ENCODE measurements at regions not wholly inside any gene's neighbourhood (a gene's known extent, or its start where the extent isn't known, plus 50 kb on each side); places are given as distances from the start of the nearest gene placed in this dataset.

GRCh38 chr15:97473627-97474026, 486.9 kb upstream of the ARRDC4 start:
- Histone ChIP-seq H3K27ac (no peak overlapping the region), H3K4me3 (no peak overlapping the region), H3K36me3 (no peaks in the 10 kb centered on the region), H3K27me3 (no peaks in the 10 kb centered on the region), H3K4me1 (no peaks in the 10 kb centered on the region), H3K9me3 (no peaks in the 10 kb centered on the region)
- in situ Hi-C loops (cut with MboI; ENCODE audit: low sequenced_read_pairs in 4 of 4) (no loop called here), intact Hi-C loops (cut with DNase I; ENCODE audit: low total_unique reads) (no loop called here)
- TF ChIP-seq POLR2A (IDR thresholded peaks at IDR 0.05) (no peak), CTCF (IDR thresholded peaks at IDR 0.05 in 4 of 5, conservative IDR thresholded peaks at IDR 0.05 in 1 of 5) (no peak)
- DNase-seq (no peak), ATAC-seq (no peak)

GRCh38 chr15:97479957-97480356, 480.5 kb upstream of the ARRDC4 start:
- TF ChIP-seq CTCF (IDR thresholded peaks at IDR 0.05 in 4 of 5, conservative IDR thresholded peaks at IDR 0.05 in 1 of 5), result no peak
- no peak for TF ChIP-seq POLR2A (IDR thresholded peaks at IDR 0.05)
- ATAC-seq, result no peak
- no peak for DNase-seq
- Histone ChIP-seq H3K27me3 (no peaks in the 10 kb centered on the region), H3K4me3 (no peak overlapping the region), H3K9me3 (no peaks in the 10 kb centered on the region), H3K36me3 (no peaks in the 10 kb centered on the region), H3K4me1 (no peaks in the 10 kb centered on the region), H3K27ac (no peak overlapping the region)
- intact Hi-C loops (cut with DNase I; ENCODE audit: low total_unique reads), result no loop called here
- in situ Hi-C loops (cut with MboI; ENCODE audit: low sequenced_read_pairs in 4 of 4), result no loop called here

- intact Hi-C loops (cut with DNase I; ENCODE audit: low total_unique reads), result no loop called here
- no peaks in the 10 kb centered on the region for H3K9me3 ChIP-seq
- ATAC-seq (no peak), DNase-seq (no peak)
- no peaks in the 10 kb centered on the region for H3K4me1 ChIP-seq
- H3K27me3 ChIP-seq, result no peaks in the 10 kb centered on the region
- in situ Hi-C loops (cut with MboI; ENCODE audit: low sequenced_read_pairs in 4 of 4), result no loop called here
- H3K4me3 ChIP-seq, result no peak overlapping the region
- no peak overlapping the region for H3K27ac ChIP-seq
- H3K36me3 ChIP-seq, result no peaks in the 10 kb centered on the region
- TF ChIP-seq CTCF (IDR thresholded peaks at IDR 0.05 in 4 of 5, conservative IDR thresholded peaks at IDR 0.05 in 1 of 5) (no peak), POLR2A (IDR thresholded peaks at IDR 0.05) (no peak)
These were observed 478.0 kb upstream of the ARRDC4 start for GRCh38 chr15:97482521-97482920.

- DNase-seq, result no peak
- TF ChIP-seq CTCF (IDR thresholded peaks at IDR 0.05 in 4 of 5, conservative IDR thresholded peaks at IDR 0.05 in 1 of 5) (no peak), POLR2A (IDR thresholded peaks at IDR 0.05) (no peak)
- no peak for ATAC-seq
- Histone ChIP-seq H3K4me3 (no peak overlapping the region), H3K4me1 (no peaks in the 10 kb centered on the region), H3K27ac (no peak overlapping the region), H3K27me3 (no peaks in the 10 kb centered on the region), H3K36me3 (no peaks in the 10 kb centered on the region), H3K9me3 (no peaks in the 10 kb centered on the region)
- in situ Hi-C loops (cut with MboI; ENCODE audit: low sequenced_read_pairs in 4 of 4) (no loop called here), intact Hi-C loops (cut with DNase I; ENCODE audit: low total_unique reads) (no loop called here)
These were observed 477.3 kb upstream of the ARRDC4 start for GRCh38 chr15:97483232-97483631.

- in situ Hi-C loops (cut with MboI; ENCODE audit: low sequenced_read_pairs in 4 of 4), result no loop called here
These were observed 470.1 kb upstream of the ARRDC4 start for GRCh38 chr15:97490429-97490828.

More at GRCh38 chr15:97490429-97490828, 470.1 kb upstream of the ARRDC4 start:
- intact Hi-C loops (cut with DNase I; ENCODE audit: low total_unique reads), result no loop called here
- ATAC-seq (no peak), DNase-seq (no peak)
- TF ChIP-seq POLR2A (IDR thresholded peaks at IDR 0.05) (no peak), CTCF (IDR thresholded peaks at IDR 0.05 in 4 of 5, conservative IDR thresholded peaks at IDR 0.05 in 1 of 5) (no peak)
- H3K36me3 ChIP-seq, result no peaks in the 10 kb centered on the region
- H3K4me3 ChIP-seq, result no peak overlapping the region
- H3K27me3 ChIP-seq, result no peaks in the 10 kb centered on the region
- H3K9me3 ChIP-seq, result no peaks in the 10 kb centered on the region
- no peaks in the 10 kb centered on the region for H3K4me1 ChIP-seq
- H3K27ac ChIP-seq, result no peak overlapping the region

All from gastrocnemius medialis (tissue), 4 donors.